A673 (cell line): ENCODE measurements at regions not wholly inside any gene's neighbourhood (a gene's known extent, or its start where the extent isn't known, plus 50 kb on each side); places are given as distances from the start of the nearest gene placed in this dataset.

Experiments used
- BruUV-seq: library from RNA; stranded (reverse); fragments of 400-500 nt; replicated peaks from 2 replicates; lab custom pipeline; 2021; lab: Mats Ljungman, UMichigan
- CTCF ChIA-PET: fragments of 300-600 bp; sonication (Branson Sonifier 250); formaldehyde crosslinking; loops from one replicate; lab custom pipeline; 2022; ENCODE audit warnings: antibody characterized with exemption; lab: Charles Lee
- POLR2A ChIA-PET: fragments of 300-600 bp; sonication (Branson Sonifier 250); formaldehyde crosslinking; loops from one replicate; lab custom pipeline; 2022; ENCODE audit warnings: antibody characterized with exemption; ENCODE audit not compliant: low non-redundant PET; lab: Charles Lee
- DNase-seq: peaks from one replicate; pipeline ENCODE4 v3.0.0-alpha.2; 2015; ENCODE audit warnings: low spot score
- H3K27ac ChIP-seq: fragments of 200-600 bp; sonication (generic); 2 replicates; pipeline ENCODE4 v1.5.1; 2016; ENCODE audit warnings: mixed run types, low read depth, mild to moderate bottlenecking, mixed read lengths, antibody characterized with exemption, low read length; ENCODE audit not compliant: poor library complexity, severe bottlenecking
- H3K27me3 ChIP-seq: fragments of 200-600 bp; sonication (generic); replicated peaks from 2 replicates; pipeline ENCODE4 v1.6.1; 2017; ENCODE audit warnings: mixed run types, low read depth, mild to moderate bottlenecking, mixed read lengths, antibody characterized with exemption, low read length; ENCODE audit not compliant: insufficient read depth, poor library complexity
- H3K36me3 ChIP-seq: fragments of 200-600 bp; sonication (generic); 2 replicates; pipeline ENCODE4 v1.6.1; 2016; ENCODE audit warnings: mixed run types, mild to moderate bottlenecking, mixed read lengths, antibody characterized with exemption, low read length; ENCODE audit not compliant: insufficient read depth, poor library complexity, severe bottlenecking
- H3K4me1 ChIP-seq: fragments of 200-600 bp; sonication (generic); 2 replicates; pipeline ENCODE4 v1.6.1; 2017; ENCODE audit warnings: mixed run types, mild to moderate bottlenecking, mixed read lengths, antibody characterized with exemption, low read length; ENCODE audit not compliant: insufficient read depth, poor library complexity, severe bottlenecking
- H3K4me3 ChIP-seq: fragments of 200-600 bp; sonication (generic); 2 replicates; pipeline ENCODE4 v1.5.1; 2016; ENCODE audit warnings: low read depth, mixed run types, mild to moderate bottlenecking, mixed read lengths, low read length; ENCODE audit not compliant: poor library complexity, severe bottlenecking
- H3K9me3 ChIP-seq: fragments of 200-600 bp; sonication (generic); 2 replicates; pipeline ENCODE4 v1.6.1; 2016; ENCODE audit warnings: mixed run types, low read depth, mild to moderate bottlenecking, mixed read lengths, antibody characterized with exemption, low read length; ENCODE audit not compliant: poor library complexity, severe bottlenecking
- CTCF ChIP-seq: fragments of 300-800, 200-600 bp; sonication (generic); conservative IDR thresholded peaks from 2 replicates; pipeline ENCODE4 v1.5.1; 2017; ENCODE audit warnings: low read depth, mild to moderate bottlenecking, antibody characterized with exemption, low read length, moderate library complexity, mixed read lengths
- EZH2 ChIP-seq: fragments of 200-600 bp; sonication (generic); IDR thresholded peaks from 2 replicates; pipeline ENCODE4 v1.6.1; 2017; ENCODE audit warnings: borderline replicate concordance, low read depth, mild to moderate bottlenecking, mixed read lengths, antibody characterized with exemption, low read length; ENCODE audit not compliant: poor library complexity, severe bottlenecking
- intact Hi-C: fragments of 100-400 bp; cut with micrococcal nuclease; formaldehyde crosslinking; loops from one replicate; pipeline ENCODE4 v1.10.0; 2022; ENCODE audit not compliant: unreplicated experiment

GRCh38 chr20:40291493-40292135 lies 397.4 kb downstream of the MAFB start:
- Histone ChIP-seq H3K4me1 (peaks cover 5% of the 10 kb centered on the region), H3K36me3 (no peaks in the 10 kb centered on the region), H3K27ac (no peak overlapping the region), H3K4me3 (no peak overlapping the region), H3K9me3 (no peaks in the 10 kb centered on the region), H3K27me3 (no peaks in the 10 kb centered on the region)
- BruUV-seq: no TSS peak
- no peak for DNase-seq
- ChIA-PET CTCF (no interaction called here), POLR2A (no interaction called here)
- intact Hi-C loops: no loop called here
- TF ChIP-seq EZH2 (no peak), CTCF (no peak)

GRCh38 chr20:40287683-40288082 lies 401.4 kb downstream of the MAFB start:
- POLR2A ChIA-PET: interaction anchor here (0.6 kb wide), 1 partner anchor 9 kb away, joined by 5 read pairs; no protein-coding TSS in a partner anchor

GRCh38 chr20:40286975-40287531 lies 402.0 kb downstream of the MAFB start:
- POLR2A ChIA-PET: no interaction called here
- CTCF ChIA-PET: no interaction called here
- no peak for DNase-seq
- TF ChIP-seq EZH2 (no peak), CTCF (no peak)
- intact Hi-C loops: no loop called here
- peaks cover 7% of the 10 kb centered on the region for H3K4me1 ChIP-seq
- H3K27me3 ChIP-seq: no peaks in the 10 kb centered on the region
- no peaks in the 10 kb centered on the region for H3K36me3 ChIP-seq
- H3K9me3 ChIP-seq: no peaks in the 10 kb centered on the region
- H3K27ac ChIP-seq: no peak overlapping the region
- H3K4me3 ChIP-seq: no peak overlapping the region
- no TSS peak for BruUV-seq

More at GRCh38 chr20:40287683-40288082, 401.4 kb downstream of the MAFB start:
- intact Hi-C loops: no loop called here
- H3K4me3 ChIP-seq: no peak overlapping the region
- H3K27me3 ChIP-seq: no peaks in the 10 kb centered on the region
- TF ChIP-seq EZH2 (no peak), CTCF (no peak)
- no peaks in the 10 kb centered on the region for H3K36me3 ChIP-seq
- H3K9me3 ChIP-seq: no peaks in the 10 kb centered on the region
- no peak overlapping the region for H3K27ac ChIP-seq
- CTCF ChIA-PET: no interaction called here
- DNase-seq: no peak
- no TSS peak for BruUV-seq
- H3K4me1 ChIP-seq: peaks cover 7% of the 10 kb centered on the region
